ENCODE measurements at regions not wholly inside any gene's neighbourhood (a gene's known extent, or its start where the extent isn't known, plus 50 kb on each side); places are given as distances from the start of the nearest gene placed in this dataset.

DNA sequence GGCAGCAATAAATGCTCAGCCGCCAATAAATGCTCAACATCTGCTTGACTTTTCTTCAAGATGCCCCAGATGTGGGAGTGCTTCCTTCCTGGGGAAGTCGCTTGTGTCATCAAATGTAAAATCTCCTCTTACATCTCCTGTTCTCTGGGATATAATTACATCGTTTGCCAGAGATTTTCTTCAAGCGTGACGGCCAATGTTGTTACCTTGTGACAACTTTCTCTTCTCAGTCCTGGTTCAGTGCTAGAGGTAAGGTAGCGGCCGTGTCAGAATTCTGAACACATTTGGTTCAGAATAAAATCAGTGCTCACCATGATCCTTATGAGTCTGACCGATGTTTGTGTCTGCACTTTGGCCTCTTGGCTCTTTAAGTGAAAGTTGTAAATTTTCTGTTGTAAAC lies 102.5 kb downstream of the ASMT start:
- no peak overlapping the region for H3K27ac ChIP-seq
- no peaks in the 10 kb centered on the region for H4K20me1 ChIP-seq (ENCODE audit: insufficient read depth)
- H3K27me3 ChIP-seq (ENCODE audit: insufficient read depth, low read depth): no peaks in the 10 kb centered on the region
- H3K4me3 ChIP-seq (IDR thresholded peaks at IDR 0.05; ENCODE audit: insufficient read depth, low read depth, low read length): no peak overlapping the region
- H3K79me2 ChIP-seq (ENCODE audit: insufficient read depth, low read depth): no peaks in the 10 kb centered on the region
- no peak overlapping the region for H2AFZ ChIP-seq (ENCODE audit: low read depth)
- TF ChIP-seq, protein P1, sequence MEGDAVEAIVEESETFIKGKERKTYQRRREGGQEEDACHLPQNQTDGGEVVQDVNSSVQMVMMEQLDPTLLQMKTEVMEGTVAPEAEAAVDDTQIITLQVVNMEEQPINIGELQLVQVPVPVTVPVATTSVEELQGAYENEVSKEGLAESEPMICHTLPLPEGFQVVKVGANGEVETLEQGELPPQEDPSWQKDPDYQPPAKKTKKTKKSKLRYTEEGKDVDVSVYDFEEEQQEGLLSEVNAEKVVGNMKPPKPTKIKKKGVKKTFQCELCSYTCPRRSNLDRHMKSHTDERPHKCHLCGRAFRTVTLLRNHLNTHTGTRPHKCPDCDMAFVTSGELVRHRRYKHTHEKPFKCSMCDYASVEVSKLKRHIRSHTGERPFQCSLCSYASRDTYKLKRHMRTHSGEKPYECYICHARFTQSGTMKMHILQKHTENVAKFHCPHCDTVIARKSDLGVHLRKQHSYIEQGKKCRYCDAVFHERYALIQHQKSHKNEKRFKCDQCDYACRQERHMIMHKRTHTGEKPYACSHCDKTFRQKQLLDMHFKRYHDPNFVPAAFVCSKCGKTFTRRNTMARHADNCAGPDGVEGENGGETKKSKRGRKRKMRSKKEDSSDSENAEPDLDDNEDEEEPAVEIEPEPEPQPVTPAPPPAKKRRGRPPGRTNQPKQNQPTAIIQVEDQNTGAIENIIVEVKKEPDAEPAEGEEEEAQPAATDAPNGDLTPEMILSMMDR (conservative IDR thresholded peaks at IDR 0.05; ENCODE audit: low read depth, low read length): no peak
- H3K9ac ChIP-seq: no peak overlapping the region
- no peaks in the 10 kb centered on the region for H3K36me3 ChIP-seq (ENCODE audit: insufficient read depth)
- no peaks in the 10 kb centered on the region for H3K4me1 ChIP-seq (ENCODE audit: low read depth, poor library complexity, severe bottlenecking)
- no peak overlapping the region for H3K4me2 ChIP-seq

- H2AFZ ChIP-seq (ENCODE audit: low read depth): no peak overlapping the region
These were observed 104.4 kb downstream of the ASMT start for GRCh38 chrX:1719270-1719669.

DNA sequence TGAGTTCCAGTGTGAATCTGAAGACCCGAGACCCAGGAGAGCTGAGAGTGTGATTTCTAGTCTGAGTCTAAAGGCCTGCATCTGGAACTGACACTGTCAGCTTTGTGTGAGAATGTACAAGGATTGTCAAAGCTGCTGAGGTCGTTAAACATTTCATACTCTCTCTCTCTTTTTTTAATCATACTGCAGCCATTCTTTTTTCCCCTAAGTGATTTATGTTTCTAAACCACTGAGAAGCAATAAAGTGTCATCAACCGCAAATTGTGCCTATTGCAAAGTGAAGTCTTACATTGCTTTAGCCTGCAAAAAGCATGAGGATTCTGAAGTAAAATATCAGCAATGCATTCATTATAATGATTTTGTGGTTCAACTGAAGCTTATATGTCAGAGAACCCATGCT lies 106.0 kb downstream of the ASMT start:
- Histone ChIP-seq H2AFZ (ENCODE audit: low read depth) (no peak overlapping the region), H3K4me2 (no peak overlapping the region), H3K27me3 (ENCODE audit: insufficient read depth, low read depth) (no peaks in the 10 kb centered on the region), H3K4me1 (ENCODE audit: low read depth, poor library complexity, severe bottlenecking) (no peaks in the 10 kb centered on the region), H3K79me2 (ENCODE audit: insufficient read depth, low read depth) (no peaks in the 10 kb centered on the region), H4K20me1 (ENCODE audit: insufficient read depth) (no peaks in the 10 kb centered on the region), H3K9ac (no peak overlapping the region), H3K27ac (no peak overlapping the region), H3K4me3 (IDR thresholded peaks at IDR 0.05; ENCODE audit: insufficient read depth, low read depth, low read length) (no peak overlapping the region), H3K36me3 (ENCODE audit: insufficient read depth) (no peaks in the 10 kb centered on the region)
- TF ChIP-seq, protein P1 (conservative IDR thresholded peaks at IDR 0.05; ENCODE audit: low read depth, low read length): no peak

More at GRCh38 chrX:1719270-1719669, 104.4 kb downstream of the ASMT start:
- Histone ChIP-seq H3K4me1 (ENCODE audit: low read depth, poor library complexity, severe bottlenecking) (no peaks in the 10 kb centered on the region), H3K79me2 (ENCODE audit: insufficient read depth, low read depth) (no peaks in the 10 kb centered on the region), H3K4me3 (IDR thresholded peaks at IDR 0.05; ENCODE audit: insufficient read depth, low read depth, low read length) (no peak overlapping the region), H3K4me2 (no peak overlapping the region), H4K20me1 (ENCODE audit: insufficient read depth) (no peaks in the 10 kb centered on the region), H3K27ac (no peak overlapping the region), H3K36me3 (ENCODE audit: insufficient read depth) (no peaks in the 10 kb centered on the region), H3K9ac (no peak overlapping the region), H3K27me3 (ENCODE audit: insufficient read depth, low read depth) (no peaks in the 10 kb centered on the region)
- TF ChIP-seq, protein P1 (conservative IDR thresholded peaks at IDR 0.05; ENCODE audit: low read depth, low read length): no peak

DNA sequence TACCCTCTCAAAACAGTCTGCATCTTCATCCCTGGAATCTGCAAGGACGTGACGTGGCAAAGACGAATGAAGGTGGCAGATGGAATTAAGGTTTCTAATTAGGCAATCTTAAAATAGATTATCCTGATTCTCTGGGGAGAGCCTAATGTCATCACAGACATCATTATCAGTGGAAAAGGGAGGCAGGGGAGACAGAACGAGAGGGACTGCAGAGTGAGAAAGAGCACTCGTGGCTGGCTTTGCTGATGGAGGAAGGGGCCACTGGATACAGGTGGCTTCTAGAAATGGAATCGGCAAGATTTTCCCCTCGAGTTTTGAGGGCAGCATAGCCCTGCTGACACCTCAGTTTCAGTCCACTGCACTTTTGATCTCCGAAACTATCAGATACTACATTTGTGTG lies 110.6 kb downstream of the ASMT start:
- TF ChIP-seq, protein P1 (conservative IDR thresholded peaks at IDR 0.05; ENCODE audit: low read depth, low read length): no peak
- H3K4me3 ChIP-seq (IDR thresholded peaks at IDR 0.05; ENCODE audit: insufficient read depth, low read depth, low read length): no peak overlapping the region
- H3K27me3 ChIP-seq (ENCODE audit: insufficient read depth, low read depth): no peaks in the 10 kb centered on the region
- no peak overlapping the region for H2AFZ ChIP-seq (ENCODE audit: low read depth)
- H3K4me2 ChIP-seq: no peak overlapping the region
- no peaks in the 10 kb centered on the region for H3K79me2 ChIP-seq (ENCODE audit: insufficient read depth, low read depth)
- no peak overlapping the region for H3K27ac ChIP-seq
- no peaks in the 10 kb centered on the region for H3K36me3 ChIP-seq (ENCODE audit: insufficient read depth)
- H4K20me1 ChIP-seq (ENCODE audit: insufficient read depth): no peaks in the 10 kb centered on the region
- no peak overlapping the region for H3K9ac ChIP-seq
- no peaks in the 10 kb centered on the region for H3K4me1 ChIP-seq (ENCODE audit: low read depth, poor library complexity, severe bottlenecking)
